ENCODE measurements at regions not wholly inside any gene's neighbourhood (a gene's known extent, or its start where the extent isn't known, plus 50 kb on each side); places are given as distances from the start of the nearest gene placed in this dataset.

- no peak for TF ChIP-seq CTCF (IDR thresholded peaks at IDR 0.05)
- no peak for TF ChIP-seq POLR2A (IDR thresholded peaks at IDR 0.05)
These were observed 61.6 kb upstream of the LBX1 start for GRCh38 chr10:101290881-101291280.

Measured in adrenal gland (tissue), 5 donors.